T-helper 1 cell (primary cell): ENCODE measurements at regions not wholly inside any gene's neighbourhood (a gene's known extent, or its start where the extent isn't known, plus 50 kb on each side); places are given as distances from the start of the nearest gene placed in this dataset.
"Not testable (repeated sequence)": the region's sequence is repeated elsewhere in the genome, so short reads cannot be mapped to it uniquely, and the experiment has no call there.

Source experiments
- DNase-seq, 5 donors: peaks; one replicate each; pipeline ENCODE4 v3.0.0-alpha.2; 2012 to 2020

- not testable (repeated sequence) for DNase-seq
Observed at GRCh38 chrX:31014474-31014873, 57.4 kb downstream of the FTHL17 start.

- no peak for DNase-seq
Observed at GRCh38 chrX:31012509-31013025, 59.3 kb downstream of the FTHL17 start.

- DNase-seq: no peak
Observed at GRCh38 chrX:31007321-31007720, 64.5 kb downstream of the FTHL17 start.

- no peak for DNase-seq
Observed at GRCh38 chrX:31006027-31006426, 65.8 kb downstream of the FTHL17 start.

GRCh38 chrX:30997411-30997810 is 74.4 kb downstream of the FTHL17 start:
- DNase-seq: no peak

GRCh38 chrX:30995705-30996104 is 76.1 kb downstream of the FTHL17 start:
- no peak for DNase-seq

GRCh38 chrX:30995060-30995700 is 76.7 kb downstream of the FTHL17 start:
- no peak for DNase-seq

- DNase-seq: not testable (repeated sequence)
Observed at GRCh38 chrX:30994018-30994417, 77.8 kb downstream of the FTHL17 start.

- no peak for DNase-seq
Observed at GRCh38 chrX:30992381-30992904, 79.4 kb downstream of the FTHL17 start.

- no peak for DNase-seq
Observed at GRCh38 chrX:30990361-30990760, 81.5 kb downstream of the FTHL17 start.

- DNase-seq: no peak
Observed at GRCh38 chrX:30982467-30982866, 89.4 kb downstream of the FTHL17 start.

- DNase-seq: no peak
Observed at GRCh38 chrX:30981968-30982367, 89.9 kb downstream of the FTHL17 start.

- no peak for DNase-seq
Observed at GRCh38 chrX:30979271-30979670, 90.2 kb upstream of the TAB3 start.

GRCh38 chrX:30975467-30975866 is 86.4 kb upstream of the TAB3 start:
- no peak for DNase-seq

GRCh38 chrX:30973784-30974427 is 84.9 kb upstream of the TAB3 start:
- no peak for DNase-seq

GRCh38 chrX:30971774-30972603 is 82.9 kb upstream of the TAB3 start:
- DNase-seq: peak in 2 of 5 donors; percentile 0 to 25

GRCh38 chrX:30967516-30967915 is 78.5 kb upstream of the TAB3 start:
- no peak for DNase-seq

- no peak for DNase-seq
Observed at GRCh38 chrX:30965767-30966166, 76.7 kb upstream of the TAB3 start.

- DNase-seq: no peak
Observed at GRCh38 chrX:30961387-30962174, 72.5 kb upstream of the TAB3 start.

- no peak for DNase-seq
Observed at GRCh38 chrX:30957753-30958152, 68.7 kb upstream of the TAB3 start.

- no peak for DNase-seq
Observed at GRCh38 chrX:30955687-30956086, 66.6 kb upstream of the TAB3 start.

GRCh38 chrX:30951003-30951402 is 61.9 kb upstream of the TAB3 start:
- no peak for DNase-seq
